GM23338 (cell line): ENCODE measurements at regions not wholly inside any gene's neighbourhood (a gene's known extent, or its start where the extent isn't known, plus 50 kb on each side); places are given as distances from the start of the nearest gene placed in this dataset.

ENCODE experiments used
- ATAC-seq: fragments of 200-7000 bp; cut with Tn5 transposase; 3 replicates; pipeline ENCODE4 v1.9.1; 2020
- DNase-seq: peaks from one replicate; pipeline ENCODE4 v3.0.0-alpha.2; 2015; ENCODE audit warnings: low spot score
- H2AFZ ChIP-seq: fragments of 200-600 bp; sonication (generic); 2 replicates; pipeline ENCODE4 v1.8.0; 2016; ENCODE audit warnings: antibody characterized with exemption, mild to moderate bottlenecking, moderate library complexity
- H3F3A ChIP-seq: fragments of 200-600 bp; sonication (generic); replicated peaks from 2 replicates; pipeline ENCODE4 v1.8.0; 2017; ENCODE audit warnings: antibody characterized with exemption, mixed run types, low read depth
- H3K27ac ChIP-seq: fragments of 200-600 bp; sonication (generic); 2 replicates; pipeline ENCODE4 v1.6.1; 2016; ENCODE audit warnings: low read depth
- H3K27me3 ChIP-seq: fragments of 200-600 bp; sonication (generic); 2 replicates; pipeline ENCODE4 v1.8.0; 2016; ENCODE audit warnings: mild to moderate bottlenecking, mixed run types, moderate library complexity; ENCODE audit not compliant: insufficient read depth
- H3K36me3 ChIP-seq: fragments of 200-600 bp; sonication (generic); 2 replicates; pipeline ENCODE4 v1.8.0; 2016; ENCODE audit warnings: mild to moderate bottlenecking; ENCODE audit not compliant: insufficient read depth
- H3K4me1 ChIP-seq: fragments of 200-600 bp; sonication (generic); 2 replicates; pipeline ENCODE4 v1.8.0; 2016; ENCODE audit warnings: mild to moderate bottlenecking, moderate library complexity; ENCODE audit not compliant: insufficient read depth
- H3K4me2 ChIP-seq: fragments of 200-600 bp; sonication (generic); 2 replicates; pipeline ENCODE4 v1.7.1; 2017; ENCODE audit warnings: mixed run types
- H3K4me3 ChIP-seq: fragments of 200-600 bp; sonication (generic); 2 replicates; pipeline ENCODE4 v1.6.1; 2016; ENCODE audit warnings: mixed run types
- H3K79me2 ChIP-seq: fragments of 200-600 bp; sonication (generic); replicated peaks from 2 replicates; pipeline ENCODE4 v1.8.0; 2017; ENCODE audit warnings: mild to moderate bottlenecking; ENCODE audit not compliant: insufficient read depth
- H3K9me2 ChIP-seq: fragments of 200-600 bp; sonication (generic); 2 replicates; pipeline ENCODE4 v1.8.0; 2017; ENCODE audit not compliant: insufficient read depth
- H4K20me1 ChIP-seq: fragments of 200-600 bp; sonication (generic); replicated peaks from 2 replicates; pipeline ENCODE4 v1.8.0; 2017; ENCODE audit warnings: mild to moderate bottlenecking; ENCODE audit not compliant: insufficient read depth
- H3K27ac Mint-ChIP-seq: 2 replicates; pipeline ENCODE4 v1.8.0; 2020; ENCODE audit warnings: inconsistent platforms, mild to moderate bottlenecking, moderate library complexity, mixed read lengths
- H3K27me3 Mint-ChIP-seq: 3 replicates; pipeline ENCODE4 v1.8.0; 2022; ENCODE audit warnings: low read depth, mild to moderate bottlenecking, moderate library complexity, mixed read lengths, inconsistent platforms; ENCODE audit not compliant: insufficient read depth, poor library complexity
- H3K36me3 Mint-ChIP-seq: 3 replicates; pipeline ENCODE4 v1.8.0; 2021; ENCODE audit warnings: low read depth, mild to moderate bottlenecking, inconsistent platforms, moderate library complexity, mixed read lengths
- H3K4me1 Mint-ChIP-seq: 3 replicates; pipeline ENCODE4 v1.8.0; 2020; ENCODE audit warnings: mild to moderate bottlenecking, inconsistent platforms, mixed read lengths
- H3K4me3 Mint-ChIP-seq: 3 replicates; pipeline ENCODE4 v1.8.0; 2021; ENCODE audit warnings: moderate library complexity, mild to moderate bottlenecking, inconsistent platforms, mixed read lengths
- H3K9me3 Mint-ChIP-seq: 3 replicates; pipeline ENCODE4 v1.8.0; 2020; ENCODE audit warnings: moderate library complexity, mild to moderate bottlenecking, inconsistent platforms, mixed read lengths
- CREB1 ChIP-seq: fragments of 250-450 bp; sonication (Bioruptor Pico); IDR thresholded peaks from 2 replicates; pipeline ENCODE4 v1.5.0; 2020; ENCODE audit warnings: low read depth, mild to moderate bottlenecking, moderate library complexity
- CTCF ChIP-seq, 2 experiments: fragments of 200-600 bp in 1 of 2; sonication (generic) in 1 of 2; conservative IDR thresholded peaks; 2 replicates each; pipeline versions ENCODE4 v1.5.1 to v1.6.1; 2016 to 2017; ENCODE audit warnings: antibody characterized with exemption in 2 of 2, low read depth in 2 of 2, mild to moderate bottlenecking in 2 of 2, moderate library complexity in 1 of 2
- ETS1 ChIP-seq: IDR thresholded peaks from 2 replicates; pipeline ENCODE4 v1.6.1; 2016; ENCODE audit warnings: antibody characterized with exemption
- EZH2 ChIP-seq: fragments of 200-600 bp; sonication (generic); IDR thresholded peaks from one replicate; pipeline ENCODE4 v1.8.0; 2017; ENCODE audit warnings: antibody characterized with exemption, mild to moderate bottlenecking, low read depth; ENCODE audit not compliant: unreplicated experiment
- EZH2phosphoT487 ChIP-seq: fragments of 200-600 bp; sonication (generic); IDR thresholded peaks from one replicate; pipeline ENCODE4 v1.8.1; 2018; ENCODE audit warnings: antibody characterized with exemption; ENCODE audit not compliant: unreplicated experiment
- JUNB ChIP-seq: IDR thresholded peaks from one replicate; pipeline ENCODE4 v1.6.1; 2016; ENCODE audit warnings: antibody characterized with exemption; ENCODE audit not compliant: unreplicated experiment
- NANOG ChIP-seq: IDR thresholded peaks from 2 replicates; pipeline ENCODE4 v1.6.1; 2016; ENCODE audit warnings: antibody characterized with exemption, borderline replicate concordance
- POLR2AphosphoS5 ChIP-seq: IDR thresholded peaks from 2 replicates; pipeline ENCODE4 v1.6.1; 2016; ENCODE audit warnings: antibody characterized with exemption, low read depth
- REST ChIP-seq: IDR thresholded peaks from one replicate; pipeline ENCODE4 v1.6.1; 2018; ENCODE audit warnings: antibody characterized with exemption; ENCODE audit not compliant: unreplicated experiment
- STAT1 ChIP-seq: IDR thresholded peaks from one replicate; pipeline ENCODE4 v1.6.1; 2016; ENCODE audit warnings: antibody characterized with exemption; ENCODE audit not compliant: unreplicated experiment
- ZNF114 ChIP-seq: fragments of 250-450 bp; sonication (Bioruptor Pico); IDR thresholded peaks from 2 replicates; pipeline ENCODE4 v1.5.0; 2020; ENCODE audit warnings: mild to moderate bottlenecking, moderate library complexity
- ZNF331 ChIP-seq: fragments of 250-450 bp; sonication (Bioruptor Pico); IDR thresholded peaks from 2 replicates; pipeline ENCODE4 v1.5.0; 2020; ENCODE audit warnings: low read depth, mild to moderate bottlenecking, moderate library complexity
- ZNF462 ChIP-seq: fragments of 250-450 bp; sonication (Bioruptor Pico); IDR thresholded peaks from 2 replicates; pipeline ENCODE4 v1.5.0; 2020; ENCODE audit warnings: mild to moderate bottlenecking, moderate library complexity

GRCh38 chr16:62602790-62603189 is 566.6 kb upstream of the CDH8 start:
- no peak overlapping the region for H2AFZ ChIP-seq
- H4K20me1 ChIP-seq, result no peaks in the 10 kb centered on the region
- ATAC-seq (no peak), DNase-seq (no peak)
- TF ChIP-seq STAT1 (no peak), ZNF331 (CRISPR knock-in tag) (no peak), ZNF462 (CRISPR knock-in tag) (no peak), CTCF (conservative IDR thresholded peaks at IDR 0.05; ENCODE audit: low read depth in 2 of 2) (no peak), ZNF114 (no peak), EZH2 (no peak), EZH2phosphoT487 (no peak), JUNB (no peak), POLR2AphosphoS5 (no peak), NANOG (no peak), ETS1 (no peak), CREB1 (CRISPR knock-in tag) (no peak), REST (no peak)
- H3K4me1 ChIP-seq, result no peaks in the 10 kb centered on the region
- no peak overlapping the region for H3K27ac Mint-ChIP-seq
- no peaks in the 10 kb centered on the region for H3K36me3 Mint-ChIP-seq
- H3K4me3 ChIP-seq, result no peak overlapping the region
- no peaks in the 10 kb centered on the region; the same call in 2 of the 3 replicates for H3K9me3 Mint-ChIP-seq
- H3K27ac ChIP-seq, result no peak overlapping the region
- H3K4me2 ChIP-seq, result no peak overlapping the region
- no peaks in the 10 kb centered on the region for H3K36me3 ChIP-seq
- no peaks in the 10 kb centered on the region for H3K9me2 ChIP-seq
- H3K27me3 Mint-ChIP-seq, result no peaks in the 10 kb centered on the region
- no peaks in the 10 kb centered on the region for H3K79me2 ChIP-seq
- H3K4me3 Mint-ChIP-seq, result no peak overlapping the region
- H3K27me3 ChIP-seq, result no peaks in the 10 kb centered on the region
- no peaks in the 10 kb centered on the region for H3F3A ChIP-seq
- no peaks in the 10 kb centered on the region for H3K4me1 Mint-ChIP-seq
